ENCODE measurements at regions not wholly inside any gene's neighbourhood (a gene's known extent, or its start where the extent isn't known, plus 50 kb on each side); places are given as distances from the start of the nearest gene placed in this dataset.

DNA sequence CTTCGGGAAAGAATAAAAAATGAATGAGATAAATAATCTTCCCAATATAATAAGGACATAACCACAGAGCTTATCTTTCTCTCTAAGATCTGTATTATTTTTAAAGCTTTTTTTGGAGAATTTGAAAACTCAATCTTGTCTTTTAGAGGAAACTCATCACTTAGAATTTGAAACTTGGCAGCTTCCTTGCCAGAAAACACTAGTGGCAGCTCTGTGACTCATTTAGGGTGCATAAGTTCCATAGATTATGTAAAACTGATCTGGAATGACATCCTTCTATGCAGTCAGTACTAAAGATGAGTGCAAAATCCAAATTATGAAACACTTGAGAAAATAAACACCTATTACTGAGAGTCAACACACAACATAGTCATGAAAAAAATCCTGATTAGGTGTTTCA, 848.0 kb downstream of the DACH1 start:
- TF ChIP-seq, protein P1, sequence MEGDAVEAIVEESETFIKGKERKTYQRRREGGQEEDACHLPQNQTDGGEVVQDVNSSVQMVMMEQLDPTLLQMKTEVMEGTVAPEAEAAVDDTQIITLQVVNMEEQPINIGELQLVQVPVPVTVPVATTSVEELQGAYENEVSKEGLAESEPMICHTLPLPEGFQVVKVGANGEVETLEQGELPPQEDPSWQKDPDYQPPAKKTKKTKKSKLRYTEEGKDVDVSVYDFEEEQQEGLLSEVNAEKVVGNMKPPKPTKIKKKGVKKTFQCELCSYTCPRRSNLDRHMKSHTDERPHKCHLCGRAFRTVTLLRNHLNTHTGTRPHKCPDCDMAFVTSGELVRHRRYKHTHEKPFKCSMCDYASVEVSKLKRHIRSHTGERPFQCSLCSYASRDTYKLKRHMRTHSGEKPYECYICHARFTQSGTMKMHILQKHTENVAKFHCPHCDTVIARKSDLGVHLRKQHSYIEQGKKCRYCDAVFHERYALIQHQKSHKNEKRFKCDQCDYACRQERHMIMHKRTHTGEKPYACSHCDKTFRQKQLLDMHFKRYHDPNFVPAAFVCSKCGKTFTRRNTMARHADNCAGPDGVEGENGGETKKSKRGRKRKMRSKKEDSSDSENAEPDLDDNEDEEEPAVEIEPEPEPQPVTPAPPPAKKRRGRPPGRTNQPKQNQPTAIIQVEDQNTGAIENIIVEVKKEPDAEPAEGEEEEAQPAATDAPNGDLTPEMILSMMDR (tag by site-specific recombination; IDR thresholded peaks at IDR 0.05) = no peak
- TF ChIP-seq, protein P2, sequence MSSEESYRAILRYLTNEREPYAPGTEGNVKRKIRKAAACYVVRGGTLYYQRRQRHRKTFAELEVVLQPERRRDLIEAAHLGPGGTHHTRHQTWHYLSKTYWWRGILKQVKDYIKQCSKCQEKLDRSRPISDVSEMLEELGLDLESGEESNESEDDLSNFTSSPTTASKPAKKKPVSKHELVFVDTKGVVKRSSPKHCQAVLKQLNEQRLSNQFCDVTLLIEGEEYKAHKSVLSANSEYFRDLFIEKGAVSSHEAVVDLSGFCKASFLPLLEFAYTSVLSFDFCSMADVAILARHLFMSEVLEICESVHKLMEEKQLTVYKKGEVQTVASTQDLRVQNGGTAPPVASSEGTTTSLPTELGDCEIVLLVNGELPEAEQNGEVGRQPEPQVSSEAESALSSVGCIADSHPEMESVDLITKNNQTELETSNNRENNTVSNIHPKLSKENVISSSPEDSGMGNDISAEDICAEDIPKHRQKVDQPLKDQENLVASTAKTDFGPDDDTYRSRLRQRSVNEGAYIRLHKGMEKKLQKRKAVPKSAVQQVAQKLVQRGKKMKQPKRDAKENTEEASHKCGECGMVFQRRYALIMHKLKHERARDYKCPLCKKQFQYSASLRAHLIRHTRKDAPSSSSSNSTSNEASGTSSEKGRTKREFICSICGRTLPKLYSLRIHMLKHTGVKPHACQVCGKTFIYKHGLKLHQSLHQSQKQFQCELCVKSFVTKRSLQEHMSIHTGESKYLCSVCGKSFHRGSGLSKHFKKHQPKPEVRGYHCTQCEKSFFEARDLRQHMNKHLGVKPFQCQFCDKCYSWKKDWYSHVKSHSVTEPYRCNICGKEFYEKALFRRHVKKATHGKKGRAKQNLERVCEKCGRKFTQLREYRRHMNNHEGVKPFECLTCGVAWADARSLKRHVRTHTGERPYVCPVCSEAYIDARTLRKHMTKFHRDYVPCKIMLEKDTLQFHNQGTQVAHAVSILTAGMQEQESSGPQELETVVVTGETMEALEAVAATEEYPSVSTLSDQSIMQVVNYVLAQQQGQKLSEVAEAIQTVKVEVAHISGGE (tag by site-specific recombination; conservative IDR thresholded peaks at IDR 0.05; ENCODE audit: low read depth) = no peak
- no peak for TF ChIP-seq SP3 (tag by site-specific recombination; IDR thresholded peaks at IDR 0.05)
- no peak for TF ChIP-seq GLIS1 (tag by site-specific recombination; IDR thresholded peaks at IDR 0.05)

Data from HEK293 (cell line).